ENCODE measurements at regions not wholly inside any gene's neighbourhood (a gene's known extent, or its start where the extent isn't known, plus 50 kb on each side); places are given as distances from the start of the nearest gene placed in this dataset.

- no peak for TF ChIP-seq ZBTB33 (IDR thresholded peaks at IDR 0.05; ENCODE audit: extremely low read depth, insufficient replicate concordance, low read length)
- TF ChIP-seq TCF7L2 (IDR thresholded peaks at IDR 0.05; ENCODE audit: borderline replicate concordance, extremely low read depth, insufficient read depth, insufficient read length), result no peak
- TF ChIP-seq EZH2phosphoT487 (IDR thresholded peaks at IDR 0.05; ENCODE audit: borderline replicate concordance), result no peak
- TF ChIP-seq MAX (IDR thresholded peaks at IDR 0.05), result no peak
These were observed 281.1 kb upstream of the RTL1 start (continued) for GRCh38 chr14:101184572-101184971.

GRCh38 chr14:101185073-101185835 is 281.7 kb upstream of the RTL1 start:
- Histone ChIP-seq H2AFZ (ENCODE audit: low read depth, low read length, poor library complexity, severe bottlenecking) (no peak overlapping the region), H3K9me2 (ENCODE audit: insufficient read depth) (no peaks in the 10 kb centered on the region), H3K9ac (ENCODE audit: low read length) (no peak overlapping the region), H3K27ac (ENCODE audit: low read depth, low read length) (no peak overlapping the region), H4K20me1 (ENCODE audit: insufficient read depth) (no peaks in the 10 kb centered on the region), H3K4me2 (ENCODE audit: low read length) (no peak overlapping the region), H3K36me3 (ENCODE audit: control insufficient read depth in 1 of 2, insufficient read depth in 2 of 2, low read length in 2 of 2) (no peaks in the 10 kb centered on the region), H3K4me1 (ENCODE audit: control insufficient read depth in 1 of 2, insufficient read depth in 2 of 2, low read length in 2 of 2) (no peaks in the 10 kb centered on the region), H3K4me3 (replicated peaks in 1 of 2; ENCODE audit: low read depth in 1 of 2, low read length in 2 of 2) (no peak overlapping the region), H3K27me3 (ENCODE audit: insufficient read depth, low read length) (no peaks in the 10 kb centered on the region), H3K79me2 (ENCODE audit: insufficient read depth, low read length) (no peaks in the 10 kb centered on the region), H3K9me3 (ENCODE audit: control insufficient read depth in 1 of 2, insufficient read depth in 1 of 2, low read depth in 1 of 2, low read length in 2 of 2) (no peaks in the 10 kb centered on the region)
- ChIA-PET RAD21 (ENCODE audit: low non-redundant PET in 1 of 2, low total read pairs in 2 of 2, uncharacterized antibody in 2 of 2, unreplicated experiment in 2 of 2) (no interaction called here), POLR2A (no interaction called here), CTCF (no interaction called here)
- BruUV-seq (replicated peaks), result no TSS peak
- intact Hi-C loops (cut with micrococcal nuclease), result no loop called here
- ATAC-seq (no peak), DNase-seq (ENCODE audit: low read depth, low spot score) (no peak)
- no peak for TF ChIP-seq JUND (IDR thresholded peaks at IDR 0.05)
- no peak for TF ChIP-seq FOSL1 (IDR thresholded peaks at IDR 0.05; ENCODE audit: low read depth)
- TF ChIP-seq REST (IDR thresholded peaks at IDR 0.05; ENCODE audit: low read depth), result no peak
- no peak for TF ChIP-seq EZH2 (IDR thresholded peaks at IDR 0.05)
- TF ChIP-seq POLR2A (IDR thresholded peaks at IDR 0.05; ENCODE audit: borderline replicate concordance, extremely low read depth, insufficient read depth, insufficient read length), result no peak
